ENCODE measurements at regions not wholly inside any gene's neighbourhood (a gene's known extent, or its start where the extent isn't known, plus 50 kb on each side); places are given as distances from the start of the nearest gene placed in this dataset.

DNA sequence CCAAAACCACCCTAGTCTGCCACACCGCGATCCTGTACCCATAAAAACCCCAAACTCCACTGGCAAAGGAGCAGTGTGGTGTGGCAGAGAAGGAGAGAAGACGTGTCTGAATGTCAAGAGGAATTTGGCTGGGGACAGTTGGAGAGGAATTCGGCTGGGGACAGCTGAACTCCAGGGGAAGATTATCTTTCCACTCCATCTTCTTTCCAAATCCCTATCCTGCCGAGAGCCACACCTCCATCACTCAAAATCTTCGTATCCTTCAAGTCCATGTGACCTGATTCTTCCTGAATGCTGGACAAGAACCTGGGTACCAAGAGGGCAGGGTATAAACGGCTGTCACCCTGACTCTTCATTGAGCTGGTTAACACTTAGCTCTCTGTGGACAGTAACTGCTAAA, 448.1 kb downstream of the ARHGEF28 start:
- DNase-seq (ENCODE audit: low read depth), result no peak
- H3K4me3 ChIP-seq (ENCODE audit: low read depth, low read length), result no peak overlapping the region
- TF ChIP-seq, protein P1, sequence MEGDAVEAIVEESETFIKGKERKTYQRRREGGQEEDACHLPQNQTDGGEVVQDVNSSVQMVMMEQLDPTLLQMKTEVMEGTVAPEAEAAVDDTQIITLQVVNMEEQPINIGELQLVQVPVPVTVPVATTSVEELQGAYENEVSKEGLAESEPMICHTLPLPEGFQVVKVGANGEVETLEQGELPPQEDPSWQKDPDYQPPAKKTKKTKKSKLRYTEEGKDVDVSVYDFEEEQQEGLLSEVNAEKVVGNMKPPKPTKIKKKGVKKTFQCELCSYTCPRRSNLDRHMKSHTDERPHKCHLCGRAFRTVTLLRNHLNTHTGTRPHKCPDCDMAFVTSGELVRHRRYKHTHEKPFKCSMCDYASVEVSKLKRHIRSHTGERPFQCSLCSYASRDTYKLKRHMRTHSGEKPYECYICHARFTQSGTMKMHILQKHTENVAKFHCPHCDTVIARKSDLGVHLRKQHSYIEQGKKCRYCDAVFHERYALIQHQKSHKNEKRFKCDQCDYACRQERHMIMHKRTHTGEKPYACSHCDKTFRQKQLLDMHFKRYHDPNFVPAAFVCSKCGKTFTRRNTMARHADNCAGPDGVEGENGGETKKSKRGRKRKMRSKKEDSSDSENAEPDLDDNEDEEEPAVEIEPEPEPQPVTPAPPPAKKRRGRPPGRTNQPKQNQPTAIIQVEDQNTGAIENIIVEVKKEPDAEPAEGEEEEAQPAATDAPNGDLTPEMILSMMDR (IDR thresholded peaks at IDR 0.05; ENCODE audit: insufficient read depth, low read depth, low read length, missing control alignments), result no peak

- DNase-seq (ENCODE audit: low read depth), result no peak
- TF ChIP-seq, protein P1 (IDR thresholded peaks at IDR 0.05; ENCODE audit: insufficient read depth, low read depth, low read length, missing control alignments), result no peak
- no peak overlapping the region for H3K4me3 ChIP-seq (ENCODE audit: low read depth, low read length)
These were observed 447.3 kb downstream of the ARHGEF28 start for GRCh38 chr5:74073257-74073656.

DNA sequence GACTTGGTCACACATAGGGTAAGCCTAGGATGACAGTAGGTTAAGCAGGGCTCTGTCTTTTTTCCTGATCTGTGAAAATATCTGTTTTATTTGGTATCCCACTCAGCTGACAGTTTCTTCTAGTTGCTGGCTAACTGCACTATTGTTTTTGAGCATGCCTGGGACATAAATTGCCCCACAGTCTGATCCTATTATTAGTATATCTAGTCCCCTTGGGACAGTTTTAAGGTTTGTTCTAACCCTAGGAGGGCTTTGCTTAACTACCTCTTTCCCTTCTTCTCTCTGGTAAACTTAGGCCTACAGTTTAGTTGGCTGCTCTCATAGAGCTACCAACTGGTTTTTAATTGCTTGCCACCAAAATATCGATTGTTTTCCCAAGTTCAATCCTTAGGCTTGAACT, 446.6 kb downstream of the ARHGEF28 start:
- TF ChIP-seq, protein P1 (IDR thresholded peaks at IDR 0.05; ENCODE audit: insufficient read depth, low read depth, low read length, missing control alignments), result no peak
- no peak overlapping the region for H3K4me3 ChIP-seq (ENCODE audit: low read depth, low read length)
- no peak for DNase-seq (ENCODE audit: low read depth)

- DNase-seq (ENCODE audit: low read depth), result no peak
- no peak overlapping the region for H3K4me3 ChIP-seq (ENCODE audit: low read depth, low read length)
- TF ChIP-seq, protein P1 (IDR thresholded peaks at IDR 0.05; ENCODE audit: insufficient read depth, low read depth, low read length, missing control alignments), result no peak
These were observed 444.8 kb downstream of the ARHGEF28 start for GRCh38 chr5:74070766-74071165.

- DNase-seq (ENCODE audit: low read depth), result no peak
- TF ChIP-seq, protein P1 (IDR thresholded peaks at IDR 0.05; ENCODE audit: insufficient read depth, low read depth, low read length, missing control alignments), result no peak
- H3K4me3 ChIP-seq (ENCODE audit: low read depth, low read length), result no peak overlapping the region
These were observed 443.7 kb downstream of the ARHGEF28 start for GRCh38 chr5:74069741-74070140.

DNA sequence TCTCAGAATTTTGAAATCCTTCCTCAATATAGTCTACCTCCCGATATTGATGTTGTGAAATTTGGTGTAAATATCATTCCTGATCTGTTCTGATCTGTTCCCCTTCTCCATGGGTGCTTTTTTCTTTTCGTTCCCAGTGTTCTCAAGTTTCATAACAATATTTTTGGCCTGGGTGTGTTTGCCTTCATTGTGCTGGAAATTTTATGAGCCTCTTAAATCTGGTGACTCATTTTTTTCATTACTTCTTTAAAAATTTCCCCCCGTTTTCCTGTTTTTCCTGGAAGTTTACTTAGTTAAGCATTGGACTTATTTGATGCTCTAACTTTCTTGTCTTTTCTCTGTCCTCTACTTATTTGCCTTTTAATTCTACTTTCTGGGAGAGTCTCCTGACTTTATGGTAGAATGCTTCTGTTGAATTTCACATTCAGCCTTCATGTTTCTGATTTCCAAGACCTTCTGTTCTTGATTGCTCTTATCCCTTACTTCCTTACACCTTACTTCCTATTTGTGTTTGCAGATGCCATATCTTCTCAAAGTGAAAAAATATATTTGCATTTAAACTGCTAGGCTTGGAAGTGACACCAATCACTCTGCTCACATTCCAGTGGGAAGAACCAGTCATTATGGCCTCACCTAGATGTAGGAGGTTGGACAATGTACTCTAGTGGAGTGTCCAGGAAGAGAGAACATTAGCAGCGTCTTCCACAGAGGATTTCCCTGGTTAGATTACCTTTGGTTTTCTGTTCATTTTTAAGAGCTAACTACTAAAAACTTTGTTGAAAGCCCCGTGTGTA, 441.9 kb downstream of the ARHGEF28 start:
- no peak overlapping the region for H3K4me3 ChIP-seq (ENCODE audit: low read depth, low read length)
- TF ChIP-seq, protein P1 (IDR thresholded peaks at IDR 0.05; ENCODE audit: insufficient read depth, low read depth, low read length, missing control alignments), result no peak
- DNase-seq (ENCODE audit: low read depth), result no peak

- TF ChIP-seq, protein P1 (IDR thresholded peaks at IDR 0.05; ENCODE audit: insufficient read depth, low read depth, low read length, missing control alignments), result no peak
- DNase-seq (ENCODE audit: low read depth), result no peak
These were observed 438.9 kb downstream of the ARHGEF28 start for GRCh38 chr5:74064911-74065310.

More at GRCh38 chr5:74064911-74065310, 438.9 kb downstream of the ARHGEF28 start:
- H3K4me3 ChIP-seq (ENCODE audit: low read depth, low read length), result no peak overlapping the region
